PFSK-1 (cell line): ENCODE measurements at regions not wholly inside any gene's neighbourhood (a gene's known extent, or its start where the extent isn't known, plus 50 kb on each side); places are given as distances from the start of the nearest gene placed in this dataset.

ENCODE experiments used
- FOXP2 ChIP-seq: optimal IDR thresholded peaks from 2 replicates; pipeline ENCODE3; 2011; ENCODE audit warnings: borderline replicate concordance, control low read depth, inconsistent platforms; ENCODE audit not compliant: insufficient read depth; ENCODE audit errors: extremely low read length, extremely low read depth
- POLR2AphosphoS5 ChIP-seq: IDR thresholded peaks from 2 replicates; pipeline ENCODE4 v1.6.1; 2012; ENCODE audit warnings: low read depth, mild to moderate bottlenecking, control low read depth, low read length, moderate library complexity
- SIN3A ChIP-seq: IDR thresholded peaks from 2 replicates; pipeline ENCODE4 v1.6.1; 2012; ENCODE audit warnings: mild to moderate bottlenecking, low read length, moderate library complexity, borderline replicate concordance; ENCODE audit not compliant: insufficient read depth
- TAF1 ChIP-seq: IDR thresholded peaks from 2 replicates; pipeline ENCODE4 v1.6.1; 2012; ENCODE audit warnings: low read length, control low read depth, borderline replicate concordance; ENCODE audit not compliant: insufficient read depth
- TF ChIP-seq, protein P1 (sequence below), 2 experiments: IDR thresholded peaks; 2 replicates each; pipeline versions ENCODE4 v1.6.1 to v1.8.0; 2011 to 2012; ENCODE audit warnings: low read depth in 2 of 2, low read length in 2 of 2, control low read depth in 1 of 2, inconsistent platforms in 1 of 2, mild to moderate bottlenecking in 1 of 2, moderate library complexity in 1 of 2; ENCODE audit not compliant: insufficient read depth in 1 of 2

DNA sequence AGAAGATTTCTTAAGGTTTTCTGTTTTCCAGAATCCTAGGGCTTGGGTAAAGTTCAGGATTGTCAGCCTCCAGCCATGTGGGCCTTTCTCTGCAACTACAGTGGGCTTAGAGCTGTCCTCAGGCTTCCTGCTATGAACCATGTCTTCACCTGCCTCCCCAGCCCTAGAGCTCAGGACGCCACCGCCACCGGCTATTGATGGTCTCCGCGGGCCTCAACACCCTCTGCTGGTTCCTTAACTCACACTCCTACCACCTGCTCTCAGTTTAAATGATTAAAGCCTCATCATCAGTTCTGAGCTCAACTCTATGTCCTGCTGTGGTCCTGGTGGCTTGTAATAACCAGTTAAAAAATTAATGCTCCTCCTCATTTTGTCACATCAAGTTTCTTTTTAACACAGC is 221.0 kb downstream of the EFNB2 start:
- TF ChIP-seq SIN3A: no peak
- TF ChIP-seq POLR2AphosphoS5: no peak
- no peak for TF ChIP-seq TAF1
- TF ChIP-seq, protein P1, sequence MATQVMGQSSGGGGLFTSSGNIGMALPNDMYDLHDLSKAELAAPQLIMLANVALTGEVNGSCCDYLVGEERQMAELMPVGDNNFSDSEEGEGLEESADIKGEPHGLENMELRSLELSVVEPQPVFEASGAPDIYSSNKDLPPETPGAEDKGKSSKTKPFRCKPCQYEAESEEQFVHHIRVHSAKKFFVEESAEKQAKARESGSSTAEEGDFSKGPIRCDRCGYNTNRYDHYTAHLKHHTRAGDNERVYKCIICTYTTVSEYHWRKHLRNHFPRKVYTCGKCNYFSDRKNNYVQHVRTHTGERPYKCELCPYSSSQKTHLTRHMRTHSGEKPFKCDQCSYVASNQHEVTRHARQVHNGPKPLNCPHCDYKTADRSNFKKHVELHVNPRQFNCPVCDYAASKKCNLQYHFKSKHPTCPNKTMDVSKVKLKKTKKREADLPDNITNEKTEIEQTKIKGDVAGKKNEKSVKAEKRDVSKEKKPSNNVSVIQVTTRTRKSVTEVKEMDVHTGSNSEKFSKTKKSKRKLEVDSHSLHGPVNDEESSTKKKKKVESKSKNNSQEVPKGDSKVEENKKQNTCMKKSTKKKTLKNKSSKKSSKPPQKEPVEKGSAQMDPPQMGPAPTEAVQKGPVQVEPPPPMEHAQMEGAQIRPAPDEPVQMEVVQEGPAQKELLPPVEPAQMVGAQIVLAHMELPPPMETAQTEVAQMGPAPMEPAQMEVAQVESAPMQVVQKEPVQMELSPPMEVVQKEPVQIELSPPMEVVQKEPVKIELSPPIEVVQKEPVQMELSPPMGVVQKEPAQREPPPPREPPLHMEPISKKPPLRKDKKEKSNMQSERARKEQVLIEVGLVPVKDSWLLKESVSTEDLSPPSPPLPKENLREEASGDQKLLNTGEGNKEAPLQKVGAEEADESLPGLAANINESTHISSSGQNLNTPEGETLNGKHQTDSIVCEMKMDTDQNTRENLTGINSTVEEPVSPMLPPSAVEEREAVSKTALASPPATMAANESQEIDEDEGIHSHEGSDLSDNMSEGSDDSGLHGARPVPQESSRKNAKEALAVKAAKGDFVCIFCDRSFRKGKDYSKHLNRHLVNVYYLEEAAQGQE (IDR thresholded peaks at IDR 0.05; ENCODE audit: insufficient read depth in 1 of 2, low read depth in 2 of 2, low read length in 2 of 2): no peak
- no peak for TF ChIP-seq FOXP2

DNA sequence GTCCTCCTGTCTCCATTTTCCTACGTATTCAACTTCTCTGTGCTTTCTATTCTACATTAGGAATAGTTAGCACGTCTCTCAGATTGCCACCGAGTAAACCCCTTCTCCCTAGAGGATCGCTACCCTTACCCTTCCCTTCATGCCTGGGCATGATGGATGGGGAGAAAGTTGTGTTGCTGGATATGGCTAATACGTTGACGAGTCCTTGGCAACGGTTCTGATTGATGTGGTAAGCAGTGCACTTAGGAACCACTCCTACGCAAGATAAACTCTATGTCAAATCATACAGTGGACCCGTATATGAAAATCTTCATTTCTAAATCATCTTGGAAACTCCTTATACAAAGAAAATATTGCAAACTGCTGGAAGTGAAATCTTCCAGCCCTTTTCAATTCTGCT is 224.5 kb downstream of the EFNB2 start:
- TF ChIP-seq FOXP2: no peak
- TF ChIP-seq TAF1: no peak
- TF ChIP-seq, protein P1 (IDR thresholded peaks at IDR 0.05; ENCODE audit: insufficient read depth in 1 of 2, low read depth in 2 of 2, low read length in 2 of 2): no peak
- no peak for TF ChIP-seq POLR2AphosphoS5
- TF ChIP-seq SIN3A: no peak

DNA sequence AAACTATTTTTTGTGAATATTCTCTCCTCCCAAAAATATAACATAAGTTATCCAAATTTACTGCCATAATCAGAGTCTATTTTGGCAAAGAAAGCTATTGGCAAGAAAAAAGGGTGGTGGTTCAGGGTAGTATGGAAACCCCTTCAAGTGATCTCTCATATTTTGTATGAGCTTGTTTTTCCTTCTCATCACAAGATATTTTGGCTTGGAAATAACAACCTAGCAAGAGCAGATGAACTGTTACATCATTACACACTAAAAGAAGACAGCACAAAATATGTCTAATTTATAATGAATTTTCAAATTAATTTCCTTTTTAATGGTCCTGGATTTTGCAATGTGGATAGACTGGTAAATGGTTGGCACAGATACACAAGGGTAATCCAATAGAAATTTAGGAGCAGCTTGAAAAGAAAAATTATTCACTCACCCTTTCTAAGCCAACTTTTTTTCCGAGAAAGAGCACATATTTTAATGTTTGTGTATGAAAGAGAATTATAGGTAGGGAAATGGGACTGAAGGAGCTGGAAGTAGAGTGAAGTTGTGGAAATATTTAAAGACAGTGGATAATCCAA is 225.1 kb downstream of the EFNB2 start:
- TF ChIP-seq POLR2AphosphoS5: no peak
- TF ChIP-seq, protein P1 (IDR thresholded peaks at IDR 0.05; ENCODE audit: insufficient read depth in 1 of 2, low read depth in 2 of 2, low read length in 2 of 2): no peak
- TF ChIP-seq SIN3A: no peak
- no peak for TF ChIP-seq FOXP2

DNA sequence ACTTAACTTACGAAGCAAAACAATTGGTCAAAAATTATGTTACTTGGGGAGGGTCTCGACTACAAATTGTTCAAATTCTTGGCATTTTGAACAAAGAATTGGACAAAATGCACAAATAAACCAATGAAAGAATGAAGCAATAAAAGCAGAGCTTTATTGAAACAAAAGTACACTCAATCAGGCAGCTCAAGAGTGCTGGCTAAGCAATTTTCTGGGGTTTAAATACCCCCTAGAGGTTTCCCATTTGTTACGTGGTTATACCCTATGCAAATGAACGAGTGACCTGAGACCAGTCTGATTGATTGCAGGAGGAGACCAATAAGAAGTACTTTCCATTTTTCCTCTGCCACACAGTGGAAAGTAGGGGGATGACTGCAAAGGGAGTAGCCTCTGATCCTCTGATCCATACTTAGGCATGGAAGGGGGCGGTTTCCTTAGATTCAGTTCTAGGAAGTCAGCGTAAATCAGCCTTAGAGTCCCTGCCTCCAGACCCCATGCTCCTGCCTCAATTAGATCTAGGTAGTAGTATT is 228.6 kb downstream of the EFNB2 start:
- TF ChIP-seq TAF1 (no peak), FOXP2 (no peak), SIN3A (no peak), POLR2AphosphoS5 (no peak)
- TF ChIP-seq, protein P1 (IDR thresholded peaks at IDR 0.05; ENCODE audit: insufficient read depth in 1 of 2, low read depth in 2 of 2, low read length in 2 of 2): no peak

DNA sequence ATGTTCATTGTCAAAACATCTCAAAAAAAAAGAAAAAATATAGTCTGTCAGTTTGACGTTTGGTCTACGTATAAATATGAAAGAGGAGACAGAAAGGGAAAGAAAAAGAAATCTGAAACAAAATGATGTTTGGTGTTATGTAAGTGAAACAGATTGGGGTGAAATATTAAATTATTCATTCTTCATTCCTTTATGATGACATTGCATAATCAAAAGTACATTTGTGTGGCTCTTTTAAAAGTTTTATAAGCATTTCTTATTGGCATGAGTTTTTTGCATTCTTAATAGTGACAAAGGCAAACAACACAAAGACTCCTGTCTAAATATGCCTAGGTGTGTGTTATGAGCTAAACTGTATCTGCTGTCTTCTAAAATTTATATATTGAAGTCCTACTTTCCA is 232.6 kb downstream of the EFNB2 start:
- no peak for TF ChIP-seq SIN3A
- no peak for TF ChIP-seq FOXP2
- no peak for TF ChIP-seq POLR2AphosphoS5
- TF ChIP-seq, protein P1 (IDR thresholded peaks at IDR 0.05; ENCODE audit: insufficient read depth in 1 of 2, low read depth in 2 of 2, low read length in 2 of 2): no peak
- TF ChIP-seq TAF1: no peak
